Astrocyte (in vitro differentiated cells and primary cell): ENCODE measurements at regions not wholly inside any gene's neighbourhood (a gene's known extent, or its start where the extent isn't known, plus 50 kb on each side); places are given as distances from the start of the nearest gene placed in this dataset.

Experiments used
- DNase-seq: peaks from one replicate; pipeline ENCODE4 v3.0.0-alpha.2; 2010; ENCODE audit warnings: low read depth
- FAIRE-seq: peaks from 2 replicates; lab custom pipeline; 2011; peaks lifted over from hg19 to GRCh38; lab: Jason Lieb, UNC
- H2AFZ ChIP-seq: 2 replicates; pipeline ENCODE4 v1.6.0; 2012; ENCODE audit warnings: low read depth, low read length, inconsistent platforms
- H3K27ac ChIP-seq: 2 replicates; pipeline ENCODE4 v1.5.1; 2011; ENCODE audit warnings: low read depth, low read length, inconsistent platforms
- H3K27me3 ChIP-seq: 2 replicates; pipeline ENCODE4 v1.6.0; 2011; ENCODE audit warnings: low read length, inconsistent platforms; ENCODE audit not compliant: insufficient read depth
- H3K36me3 ChIP-seq: 2 replicates; pipeline ENCODE4 v1.5.1; 2011; ENCODE audit warnings: low read length, inconsistent platforms; ENCODE audit not compliant: insufficient read depth
- H3K4me1 ChIP-seq: 2 replicates; pipeline ENCODE4 v1.5.1; 2011; ENCODE audit warnings: low read length, inconsistent platforms; ENCODE audit not compliant: insufficient read depth
- H3K4me2 ChIP-seq: 2 replicates; pipeline ENCODE4 v1.6.0; 2012; ENCODE audit warnings: low read length, inconsistent platforms
- H3K4me3 ChIP-seq: 2 replicates; pipeline ENCODE4 v1.5.1; 2011; ENCODE audit warnings: low read depth, mild to moderate bottlenecking, low read length, inconsistent platforms; ENCODE audit not compliant: insufficient read depth
- H3K79me2 ChIP-seq: 2 replicates; pipeline ENCODE4 v1.6.0; 2012; ENCODE audit warnings: mild to moderate bottlenecking, low read length, inconsistent platforms; ENCODE audit not compliant: insufficient read depth
- H3K9ac ChIP-seq: 2 replicates; pipeline ENCODE4 v1.6.0; 2012; ENCODE audit warnings: mild to moderate bottlenecking, low read length, inconsistent platforms
- H3K9me3 ChIP-seq: 2 replicates; pipeline ENCODE4 v1.5.1; 2012; ENCODE audit warnings: low read depth, mild to moderate bottlenecking, low read length, inconsistent platforms; ENCODE audit not compliant: insufficient read depth
- H4K20me1 ChIP-seq: 2 replicates; pipeline ENCODE4 v1.6.0; 2012; ENCODE audit warnings: low read length, inconsistent platforms; ENCODE audit not compliant: insufficient read depth
- H3K27ac Mint-ChIP-seq: one replicate; pipeline ENCODE4 v1.8.0; 2021; ENCODE audit warnings: mild to moderate bottlenecking, mixed read lengths; ENCODE audit not compliant: unreplicated experiment
- H3K27me3 Mint-ChIP-seq: one replicate; pipeline ENCODE4 v1.8.0; 2021; ENCODE audit warnings: low read depth, mixed read lengths; ENCODE audit not compliant: unreplicated experiment
- H3K36me3 Mint-ChIP-seq: one replicate; pipeline ENCODE4 v1.8.0; 2021; ENCODE audit warnings: low read depth, mixed read lengths; ENCODE audit not compliant: unreplicated experiment
- H3K4me1 Mint-ChIP-seq: one replicate; pipeline ENCODE4 v1.8.0; 2021; ENCODE audit warnings: low read depth, mixed read lengths; ENCODE audit not compliant: unreplicated experiment
- H3K4me3 Mint-ChIP-seq: one replicate; pipeline ENCODE4 v1.8.0; 2021; ENCODE audit warnings: mild to moderate bottlenecking, moderate library complexity, mixed read lengths; ENCODE audit not compliant: unreplicated experiment
- H3K9me3 Mint-ChIP-seq: one replicate; pipeline ENCODE4 v1.8.0; 2021; ENCODE audit warnings: mild to moderate bottlenecking, mixed read lengths; ENCODE audit not compliant: unreplicated experiment
- EZH2 ChIP-seq: IDR thresholded peaks from 2 replicates; pipeline ENCODE4 v1.6.1; 2012; ENCODE audit warnings: mild to moderate bottlenecking, low read length, inconsistent platforms; ENCODE audit not compliant: insufficient read depth
- TF ChIP-seq, protein P1 (sequence below): IDR thresholded peaks from 2 replicates; pipeline ENCODE4 v1.5.1; 2011; ENCODE audit warnings: low read depth, mild to moderate bottlenecking, inconsistent platforms, low read length, moderate library complexity; ENCODE audit not compliant: insufficient read depth

- FAIRE-seq: peak; percentile 73
These were observed 239.6 kb upstream of the TAS2R1 start for GRCh38 chr5:9869616-9870288.

DNA sequence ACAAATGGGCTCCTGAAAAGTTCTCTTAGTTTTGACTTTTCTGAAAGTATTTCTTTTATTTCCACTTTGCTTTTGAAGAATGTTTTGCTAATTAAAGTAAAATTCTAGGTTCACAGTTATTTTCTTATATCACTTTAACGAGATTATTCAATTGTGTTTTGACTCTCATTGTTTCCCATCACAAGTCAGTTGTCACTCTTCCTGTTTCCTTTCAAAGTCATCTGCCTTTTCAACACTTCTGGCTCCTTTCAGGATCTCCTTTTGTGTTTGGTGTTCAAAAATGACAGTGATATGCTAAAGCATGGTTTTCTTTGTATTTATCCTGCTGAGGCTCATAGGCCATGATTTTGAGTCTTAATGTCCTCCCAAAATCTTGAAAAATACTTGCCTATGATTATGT is 235.4 kb upstream of the TAS2R1 start:
- Histone ChIP-seq H3K36me3 (no peaks in the 10 kb centered on the region), H3K4me2 (no peak overlapping the region), H2AFZ (no peak overlapping the region), H3K9me3 (peaks cover 9% of the 10 kb centered on the region), H3K9ac (no peak overlapping the region), H4K20me1 (no peaks in the 10 kb centered on the region), H3K79me2 (no peaks in the 10 kb centered on the region), H3K4me1 (peaks cover 9% of the 10 kb centered on the region), H3K4me3 (no peak overlapping the region), H3K27me3 (no peaks in the 10 kb centered on the region), H3K27ac (no peak overlapping the region)
- Mint-ChIP-seq H3K9me3 (peaks cover 22% of the 10 kb centered on the region), H3K36me3 (peaks cover 2% of the 10 kb centered on the region), H3K4me3 (no peak overlapping the region), H3K27ac (no peak overlapping the region), H3K27me3 (no peaks in the 10 kb centered on the region), H3K4me1 (peaks cover 1% of the 10 kb centered on the region)
- TF ChIP-seq, protein P1, sequence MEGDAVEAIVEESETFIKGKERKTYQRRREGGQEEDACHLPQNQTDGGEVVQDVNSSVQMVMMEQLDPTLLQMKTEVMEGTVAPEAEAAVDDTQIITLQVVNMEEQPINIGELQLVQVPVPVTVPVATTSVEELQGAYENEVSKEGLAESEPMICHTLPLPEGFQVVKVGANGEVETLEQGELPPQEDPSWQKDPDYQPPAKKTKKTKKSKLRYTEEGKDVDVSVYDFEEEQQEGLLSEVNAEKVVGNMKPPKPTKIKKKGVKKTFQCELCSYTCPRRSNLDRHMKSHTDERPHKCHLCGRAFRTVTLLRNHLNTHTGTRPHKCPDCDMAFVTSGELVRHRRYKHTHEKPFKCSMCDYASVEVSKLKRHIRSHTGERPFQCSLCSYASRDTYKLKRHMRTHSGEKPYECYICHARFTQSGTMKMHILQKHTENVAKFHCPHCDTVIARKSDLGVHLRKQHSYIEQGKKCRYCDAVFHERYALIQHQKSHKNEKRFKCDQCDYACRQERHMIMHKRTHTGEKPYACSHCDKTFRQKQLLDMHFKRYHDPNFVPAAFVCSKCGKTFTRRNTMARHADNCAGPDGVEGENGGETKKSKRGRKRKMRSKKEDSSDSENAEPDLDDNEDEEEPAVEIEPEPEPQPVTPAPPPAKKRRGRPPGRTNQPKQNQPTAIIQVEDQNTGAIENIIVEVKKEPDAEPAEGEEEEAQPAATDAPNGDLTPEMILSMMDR: no peak
- TF ChIP-seq EZH2: no peak
- FAIRE-seq (no peak), DNase-seq (no peak)

More at GRCh38 chr5:9869616-9870288, 239.6 kb upstream of the TAS2R1 start:
- Mint-ChIP-seq H3K9me3 (peaks cover 19% of the 10 kb centered on the region), H3K27ac (no peak overlapping the region), H3K4me1 (peaks cover 1% of the 10 kb centered on the region), H3K36me3 (peaks cover 2% of the 10 kb centered on the region), H3K4me3 (no peak overlapping the region), H3K27me3 (no peaks in the 10 kb centered on the region)
- no peaks in the 10 kb centered on the region for H4K20me1 ChIP-seq
- H3K27ac ChIP-seq: peak overlapping the region; percentile 59
- no peaks in the 10 kb centered on the region for H3K36me3 ChIP-seq
- peak overlapping the region; percentile 34 for H3K4me2 ChIP-seq
- peaks cover 9% of the 10 kb centered on the region for H3K4me1 ChIP-seq
- H3K9me3 ChIP-seq: peaks cover 7% of the 10 kb centered on the region
- H3K4me3 ChIP-seq: no peak overlapping the region
- no peaks in the 10 kb centered on the region for H3K79me2 ChIP-seq
- H2AFZ ChIP-seq: no peak overlapping the region
- peak overlapping the region; percentile 40 for H3K9ac ChIP-seq
- peak; percentile 82 for DNase-seq
- TF ChIP-seq, protein P1: no peak
- H3K27me3 ChIP-seq: no peaks in the 10 kb centered on the region

- Histone ChIP-seq H3K4me1 (peaks cover 5% of the 10 kb centered on the region), H3K9me3 (peaks cover 9% of the 10 kb centered on the region), H3K27ac (no peak overlapping the region), H3K27me3 (no peaks in the 10 kb centered on the region), H3K36me3 (no peaks in the 10 kb centered on the region), H4K20me1 (no peaks in the 10 kb centered on the region), H2AFZ (no peak overlapping the region), H3K4me2 (no peak overlapping the region), H3K79me2 (no peaks in the 10 kb centered on the region), H3K9ac (no peak overlapping the region), H3K4me3 (no peak overlapping the region)
- H3K27ac Mint-ChIP-seq: no peak overlapping the region
- TF ChIP-seq EZH2: no peak
- TF ChIP-seq, protein P1: no peak
- FAIRE-seq: no peak
- no peak for DNase-seq
- H3K4me1 Mint-ChIP-seq: peaks cover 1% of the 10 kb centered on the region
- no peak overlapping the region for H3K4me3 Mint-ChIP-seq
- H3K36me3 Mint-ChIP-seq: peaks cover 2% of the 10 kb centered on the region
- H3K27me3 Mint-ChIP-seq: peaks cover 6% of the 10 kb centered on the region
- peaks cover 22% of the 10 kb centered on the region for H3K9me3 Mint-ChIP-seq
These were observed 234.6 kb upstream of the TAS2R1 start for GRCh38 chr5:9864791-9865190.
